HEK293 (cell line): ENCODE measurements at regions not wholly inside any gene's neighbourhood (a gene's known extent, or its start where the extent isn't known, plus 50 kb on each side); places are given as distances from the start of the nearest gene placed in this dataset.

ENCODE experiments used
- MZF1 ChIP-seq: fragments of 450-650 bp; formaldehyde crosslinking; IDR thresholded peaks from 2 replicates; pipeline ENCODE4 v1.5.1; 2017; ENCODE audit warnings: missing biosample characterization, missing genetic modification characterization, borderline replicate concordance
- TCF7L2 ChIP-seq: IDR thresholded peaks from 2 replicates; pipeline ENCODE4 v1.6.1; 2011; ENCODE audit warnings: low read depth, mild to moderate bottlenecking, inconsistent platforms, low read length, moderate library complexity, borderline replicate concordance
- ZFP69B ChIP-seq: fragments of 450-650 bp; formaldehyde crosslinking; IDR thresholded peaks from 2 replicates; pipeline ENCODE4 v1.5.1; 2016; ENCODE audit warnings: missing biosample characterization, missing genetic modification characterization
- ZNF121 ChIP-seq: fragments of 450-650 bp; formaldehyde crosslinking; IDR thresholded peaks from 2 replicates; pipeline ENCODE4 v1.5.1; 2016; ENCODE audit warnings: missing biosample characterization, missing genetic modification characterization
- ZNF311 ChIP-seq: fragments of 450-650 bp; formaldehyde crosslinking; IDR thresholded peaks from 2 replicates; pipeline ENCODE4 v1.5.1; 2017; ENCODE audit warnings: missing biosample characterization, missing genetic modification characterization, borderline replicate concordance
- ZNF548 ChIP-seq: fragments of 450-650 bp; formaldehyde crosslinking; IDR thresholded peaks from 2 replicates; pipeline ENCODE4 v1.5.1; 2016; ENCODE audit warnings: missing biosample characterization, missing genetic modification characterization
- ZNF596 ChIP-seq: fragments of 450-650 bp; IDR thresholded peaks from 2 replicates; pipeline ENCODE4 v1.5.0; 2018; ENCODE audit warnings: missing biosample characterization, mild to moderate bottlenecking, missing genetic modification characterization, moderate library complexity
- TF ChIP-seq, protein P1 (sequence below): fragments of 450-650 bp; formaldehyde crosslinking; IDR thresholded peaks from 2 replicates; pipeline ENCODE4 v1.5.1; 2016; ENCODE audit warnings: missing biosample characterization, missing genetic modification characterization

DNA sequence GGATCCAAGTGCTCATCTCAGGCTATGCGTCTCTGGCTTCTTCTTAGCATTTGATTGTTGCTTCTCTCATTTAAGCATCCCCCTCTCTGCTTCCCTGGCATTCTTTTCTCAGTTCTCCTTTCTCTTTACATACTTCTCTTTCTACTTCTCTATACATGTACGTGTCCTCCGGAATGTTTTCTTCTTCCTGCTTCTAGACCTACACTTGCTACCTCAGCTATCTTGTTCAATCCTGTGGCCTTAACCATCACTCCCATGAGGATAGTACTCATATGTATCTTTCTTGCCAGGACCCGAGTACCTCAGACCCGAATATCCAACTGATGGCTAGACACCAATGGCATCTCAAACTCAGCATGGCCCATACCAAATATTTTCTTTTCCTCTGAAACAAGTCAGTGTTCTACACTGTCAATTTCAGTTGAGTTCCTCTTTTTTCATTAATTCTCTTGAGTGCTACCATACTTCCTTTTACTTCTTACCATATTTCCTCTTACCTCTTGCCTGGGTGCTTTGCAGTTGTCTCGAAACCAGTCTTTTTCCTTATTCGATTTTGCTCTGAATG, 115.1 kb upstream of the SLC38A2 start:
- TF ChIP-seq ZFP69B (tag by site-specific recombination) (no peak), ZNF548 (no peak), ZNF311 (tag by site-specific recombination) (no peak), MZF1 (tag by site-specific recombination) (no peak), ZNF121 (tag by site-specific recombination) (no peak), ZNF596 (tag by site-specific recombination) (no peak), TCF7L2 (no peak)
- TF ChIP-seq, protein P1, sequence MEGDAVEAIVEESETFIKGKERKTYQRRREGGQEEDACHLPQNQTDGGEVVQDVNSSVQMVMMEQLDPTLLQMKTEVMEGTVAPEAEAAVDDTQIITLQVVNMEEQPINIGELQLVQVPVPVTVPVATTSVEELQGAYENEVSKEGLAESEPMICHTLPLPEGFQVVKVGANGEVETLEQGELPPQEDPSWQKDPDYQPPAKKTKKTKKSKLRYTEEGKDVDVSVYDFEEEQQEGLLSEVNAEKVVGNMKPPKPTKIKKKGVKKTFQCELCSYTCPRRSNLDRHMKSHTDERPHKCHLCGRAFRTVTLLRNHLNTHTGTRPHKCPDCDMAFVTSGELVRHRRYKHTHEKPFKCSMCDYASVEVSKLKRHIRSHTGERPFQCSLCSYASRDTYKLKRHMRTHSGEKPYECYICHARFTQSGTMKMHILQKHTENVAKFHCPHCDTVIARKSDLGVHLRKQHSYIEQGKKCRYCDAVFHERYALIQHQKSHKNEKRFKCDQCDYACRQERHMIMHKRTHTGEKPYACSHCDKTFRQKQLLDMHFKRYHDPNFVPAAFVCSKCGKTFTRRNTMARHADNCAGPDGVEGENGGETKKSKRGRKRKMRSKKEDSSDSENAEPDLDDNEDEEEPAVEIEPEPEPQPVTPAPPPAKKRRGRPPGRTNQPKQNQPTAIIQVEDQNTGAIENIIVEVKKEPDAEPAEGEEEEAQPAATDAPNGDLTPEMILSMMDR (tag by site-specific recombination): no peak
